PC-3 (cell line): ENCODE measurements at regions not wholly inside any gene's neighbourhood (a gene's known extent, or its start where the extent isn't known, plus 50 kb on each side); places are given as distances from the start of the nearest gene placed in this dataset.

Experiments
- EZH2phosphoT487 ChIP-seq: fragments of 300-600 bp; sonication (generic); IDR thresholded peaks from 2 replicates; pipeline ENCODE4 v1.6.1; 2018; ENCODE audit warnings: mild to moderate bottlenecking, antibody characterized with exemption, low read length, borderline replicate concordance
- TF ChIP-seq, protein P1 (sequence below): fragments of 300-600 bp; sonication (generic); conservative IDR thresholded peaks from 2 replicates; pipeline ENCODE4 v1.5.1; 2017; ENCODE audit warnings: antibody characterized with exemption, low read depth, mild to moderate bottlenecking, low read length

DNA sequence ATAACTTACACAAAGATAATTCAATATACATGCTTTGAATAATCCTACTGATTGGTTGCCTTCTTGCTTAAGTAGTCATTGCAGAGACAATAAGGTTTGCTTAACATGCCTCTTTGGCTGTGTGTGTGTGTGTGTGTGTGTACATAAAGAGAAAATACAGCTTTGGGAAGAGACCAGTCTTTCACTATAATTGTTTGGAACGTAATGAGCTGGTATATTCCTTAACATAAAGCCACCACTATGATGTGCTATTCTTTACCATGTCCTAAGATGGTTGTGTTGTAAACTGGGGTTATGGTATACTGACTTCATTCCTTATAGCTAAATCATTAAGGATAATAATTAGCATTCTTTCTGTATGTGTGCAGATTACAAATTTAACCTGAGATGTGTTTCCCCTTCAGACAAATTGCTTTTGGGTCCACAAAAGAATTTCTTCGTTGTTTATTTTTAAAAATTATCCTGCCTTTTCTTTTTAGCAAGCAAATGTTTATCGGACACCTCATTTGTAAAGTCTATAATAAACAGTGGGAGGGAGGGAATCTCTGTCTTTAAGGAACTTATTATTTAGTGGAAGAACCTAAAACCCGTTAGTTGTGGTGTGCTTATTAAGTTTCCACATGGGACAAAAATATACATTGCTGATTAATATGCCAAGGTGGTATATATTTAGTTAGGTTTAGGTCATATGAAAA, 74.4 kb downstream of the TMX1 start:
- TF ChIP-seq, protein P1, sequence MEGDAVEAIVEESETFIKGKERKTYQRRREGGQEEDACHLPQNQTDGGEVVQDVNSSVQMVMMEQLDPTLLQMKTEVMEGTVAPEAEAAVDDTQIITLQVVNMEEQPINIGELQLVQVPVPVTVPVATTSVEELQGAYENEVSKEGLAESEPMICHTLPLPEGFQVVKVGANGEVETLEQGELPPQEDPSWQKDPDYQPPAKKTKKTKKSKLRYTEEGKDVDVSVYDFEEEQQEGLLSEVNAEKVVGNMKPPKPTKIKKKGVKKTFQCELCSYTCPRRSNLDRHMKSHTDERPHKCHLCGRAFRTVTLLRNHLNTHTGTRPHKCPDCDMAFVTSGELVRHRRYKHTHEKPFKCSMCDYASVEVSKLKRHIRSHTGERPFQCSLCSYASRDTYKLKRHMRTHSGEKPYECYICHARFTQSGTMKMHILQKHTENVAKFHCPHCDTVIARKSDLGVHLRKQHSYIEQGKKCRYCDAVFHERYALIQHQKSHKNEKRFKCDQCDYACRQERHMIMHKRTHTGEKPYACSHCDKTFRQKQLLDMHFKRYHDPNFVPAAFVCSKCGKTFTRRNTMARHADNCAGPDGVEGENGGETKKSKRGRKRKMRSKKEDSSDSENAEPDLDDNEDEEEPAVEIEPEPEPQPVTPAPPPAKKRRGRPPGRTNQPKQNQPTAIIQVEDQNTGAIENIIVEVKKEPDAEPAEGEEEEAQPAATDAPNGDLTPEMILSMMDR, result no peak
- TF ChIP-seq EZH2phosphoT487, result no peak
